HL-60/S4 treated with retinoic acid at 250 ng/mL for 4 days and 3 days (cell line): ENCODE measurements at regions not wholly inside any gene's neighbourhood (a gene's known extent, or its start where the extent isn't known, plus 50 kb on each side); places are given as distances from the start of the nearest gene placed in this dataset.
"Not testable (repeated sequence)": the region's sequence is repeated elsewhere in the genome, so short reads cannot be mapped to it uniquely, and the experiment has no call there.

Experiments
- in situ Hi-C: fragments of 300-500 bp; cut with MboI; formaldehyde crosslinking; loops from 2 replicates; pipeline ENCODE4 v1.7.0; 2022; ENCODE audit warnings: low sequenced_read_pairs

DNA sequence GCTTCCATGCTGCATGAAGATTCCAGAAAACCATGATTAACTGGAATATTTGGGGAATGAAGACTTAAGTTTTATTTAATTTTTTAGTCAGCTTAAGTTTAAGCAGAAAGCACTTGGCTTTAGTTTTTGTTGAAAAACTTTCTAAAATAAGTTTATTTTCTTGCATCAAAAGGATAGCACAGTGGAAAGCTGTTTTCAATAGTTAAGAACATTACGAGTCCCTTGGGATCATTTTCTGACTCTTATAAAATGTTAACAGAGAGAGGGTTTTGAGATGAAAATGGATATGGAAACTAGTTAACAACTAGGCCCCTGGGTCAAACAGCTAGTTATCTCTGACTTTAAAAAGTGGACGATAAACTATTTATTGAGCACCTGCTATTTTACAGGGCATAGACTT is 181.9 kb upstream of the SLC38A2 start:
- in situ Hi-C loops, result no loop called here

DNA sequence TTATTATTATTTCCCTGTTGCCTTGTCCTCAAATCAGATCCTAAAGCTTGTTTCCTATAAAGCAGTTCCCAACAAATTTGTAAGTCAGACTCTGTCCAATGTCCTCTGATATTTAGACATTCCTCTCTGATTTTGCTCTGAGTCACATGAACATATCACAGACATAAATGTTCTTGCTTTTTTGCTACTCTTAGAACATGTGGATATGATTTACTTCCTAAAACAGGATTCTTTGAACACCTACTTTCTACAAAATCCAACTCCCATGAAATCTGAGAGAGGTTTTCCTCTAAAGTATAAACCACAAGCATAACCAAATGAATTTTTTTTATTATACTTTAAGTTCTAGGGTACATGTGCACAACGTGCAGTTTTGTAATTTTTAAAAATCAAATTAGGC is 181.3 kb upstream of the SLC38A2 start:
- in situ Hi-C loops, result no loop called here

DNA sequence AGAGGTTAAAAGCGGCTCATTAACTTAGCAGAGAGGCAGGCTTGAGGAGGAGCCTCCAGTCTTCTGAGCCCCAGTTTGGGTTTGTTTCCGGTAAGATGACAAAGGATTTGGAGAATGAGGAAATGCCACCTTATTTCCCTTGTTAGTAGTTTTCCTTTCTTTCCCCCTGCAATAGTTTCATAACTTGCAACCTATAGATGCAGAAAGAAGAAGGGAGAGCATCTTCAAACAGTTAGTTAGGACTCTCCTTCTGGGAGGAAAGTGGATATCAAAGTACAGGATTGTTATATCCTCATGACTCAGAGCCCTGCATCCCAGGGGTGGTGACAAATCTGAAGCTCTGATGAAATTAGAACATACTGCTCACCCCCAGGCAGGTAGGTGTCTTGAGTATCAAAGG is 180.7 kb upstream of the SLC38A2 start:
- in situ Hi-C loops, result no loop called here

DNA sequence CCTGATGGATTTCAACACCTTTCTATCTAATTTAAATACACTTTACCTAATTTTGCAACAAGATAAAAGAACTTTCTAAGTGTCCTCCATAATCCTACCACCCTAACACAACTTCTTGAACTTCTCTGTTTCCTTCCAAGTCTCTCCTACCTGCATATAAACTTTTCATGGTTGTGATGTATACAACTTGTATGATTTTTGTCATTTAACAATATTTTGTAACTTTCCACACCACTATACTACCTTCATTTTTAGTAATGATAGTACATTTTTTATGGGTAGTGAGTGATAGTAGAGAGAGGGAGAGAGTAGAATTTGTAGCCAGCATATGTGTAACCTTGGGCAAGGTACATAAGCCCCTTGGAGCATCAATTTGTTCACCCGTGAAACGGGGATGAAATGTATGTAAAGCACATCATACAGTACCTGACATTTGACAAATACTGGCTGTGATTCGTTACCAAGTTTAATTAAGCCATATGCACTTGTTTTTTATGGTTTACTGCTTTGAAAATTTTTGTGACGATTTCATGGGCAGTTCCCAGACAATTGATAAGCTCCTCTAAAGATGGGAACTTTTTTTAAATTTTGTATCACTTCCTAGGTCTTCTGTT is 177.8 kb upstream of the SLC38A2 start:
- in situ Hi-C loops, result no loop called here

DNA sequence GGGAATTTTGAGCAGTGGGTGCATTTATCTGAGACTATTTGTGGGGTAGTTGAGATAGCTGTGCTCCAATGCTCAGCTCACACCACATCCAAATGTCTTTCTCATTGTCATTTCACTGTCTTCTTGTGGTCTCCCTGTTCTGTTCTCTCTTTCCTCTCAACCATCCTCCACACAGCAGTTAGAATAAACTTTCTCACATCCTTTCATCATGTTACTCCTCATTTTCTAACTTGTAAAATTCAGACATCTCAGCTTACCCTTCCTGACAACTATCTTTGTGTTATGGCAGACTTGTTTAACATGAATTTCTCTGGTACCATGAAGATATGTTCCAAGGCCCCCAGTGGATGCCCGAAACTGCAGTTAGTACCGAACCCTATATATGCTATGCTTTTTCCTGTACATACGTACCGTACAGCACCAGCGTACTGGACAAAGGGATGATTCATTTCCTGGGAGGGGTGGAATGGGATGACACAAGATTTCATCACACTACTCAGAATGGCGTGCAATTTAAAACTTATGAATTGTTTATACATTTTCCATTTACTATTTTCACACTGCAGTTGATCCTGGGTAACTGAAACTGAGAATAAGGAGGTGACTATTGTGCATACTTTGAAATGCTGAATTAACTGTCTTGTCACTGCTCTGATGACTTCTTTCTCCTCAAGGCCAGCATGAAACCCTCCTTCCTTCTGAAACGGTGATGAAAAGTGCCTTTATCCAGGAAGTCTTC is 177.1 kb upstream of the SLC38A2 start:
- in situ Hi-C loops, result no loop called here

DNA sequence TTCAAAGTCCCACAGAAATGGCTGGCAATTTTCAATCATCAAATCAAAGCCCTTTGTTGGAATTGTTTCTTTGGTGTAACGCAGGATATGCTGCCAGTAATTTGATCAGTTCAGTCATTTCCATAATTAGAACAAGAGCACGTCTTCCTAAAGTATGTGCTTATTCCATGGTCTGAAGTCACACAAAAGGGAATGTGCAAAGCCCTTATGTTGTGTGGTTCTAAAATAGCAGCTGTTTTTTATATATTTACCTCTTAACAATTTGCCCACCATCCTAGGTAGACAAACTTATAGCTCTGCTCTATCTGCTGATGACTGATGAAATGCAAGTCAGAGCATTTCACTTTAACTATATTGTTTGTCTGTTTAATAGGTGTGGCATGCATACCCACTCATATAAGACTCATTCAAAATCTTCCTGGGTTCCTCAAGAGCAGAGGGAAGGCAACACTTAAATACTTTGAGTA is 176.1 kb upstream of the SLC38A2 start:
- in situ Hi-C loops, result no loop called here

DNA sequence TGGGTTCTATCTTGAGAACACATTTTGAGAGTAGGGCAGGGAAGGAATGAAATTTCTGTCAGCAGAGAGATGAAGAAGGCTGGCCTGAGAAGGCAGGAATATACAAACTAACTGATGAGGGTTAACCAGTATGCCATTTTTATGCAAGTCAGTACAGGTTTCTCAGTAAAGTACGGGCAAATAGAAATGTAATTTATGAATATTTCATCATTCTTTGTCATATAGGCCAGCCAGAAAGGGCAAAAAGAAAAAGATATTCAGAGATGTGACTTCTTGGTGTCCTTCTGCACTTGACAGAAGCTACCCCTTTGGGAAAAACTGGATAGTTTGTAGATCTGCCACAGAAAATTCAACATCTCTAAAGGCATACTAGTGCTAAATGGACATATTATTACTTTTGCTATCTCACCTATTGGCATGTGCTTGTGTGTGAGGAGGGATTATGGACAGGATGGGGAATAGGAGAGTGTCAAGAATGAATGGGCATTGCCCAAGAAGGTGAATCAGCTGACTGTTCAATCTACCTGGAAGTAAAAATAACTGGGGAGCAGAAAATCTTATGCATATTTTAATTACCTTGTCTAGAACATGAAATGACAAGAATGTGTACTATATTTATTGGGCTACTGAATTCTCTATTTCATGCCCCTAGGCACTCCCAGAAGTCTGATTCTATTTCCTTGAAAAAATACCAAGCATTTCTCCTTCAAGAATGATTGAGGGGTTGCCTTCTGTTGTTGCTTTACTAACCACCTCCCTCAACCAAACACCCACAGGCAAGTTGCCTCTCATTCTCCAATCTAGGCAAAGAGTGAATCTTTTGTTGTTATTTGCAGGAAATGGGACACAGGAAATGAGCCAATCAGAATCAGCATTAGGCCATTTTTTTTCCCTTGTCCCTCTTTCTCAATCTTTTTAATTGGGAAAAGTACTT is 175.1 kb upstream of the SLC38A2 start:
- in situ Hi-C loops, result no loop called here

DNA sequence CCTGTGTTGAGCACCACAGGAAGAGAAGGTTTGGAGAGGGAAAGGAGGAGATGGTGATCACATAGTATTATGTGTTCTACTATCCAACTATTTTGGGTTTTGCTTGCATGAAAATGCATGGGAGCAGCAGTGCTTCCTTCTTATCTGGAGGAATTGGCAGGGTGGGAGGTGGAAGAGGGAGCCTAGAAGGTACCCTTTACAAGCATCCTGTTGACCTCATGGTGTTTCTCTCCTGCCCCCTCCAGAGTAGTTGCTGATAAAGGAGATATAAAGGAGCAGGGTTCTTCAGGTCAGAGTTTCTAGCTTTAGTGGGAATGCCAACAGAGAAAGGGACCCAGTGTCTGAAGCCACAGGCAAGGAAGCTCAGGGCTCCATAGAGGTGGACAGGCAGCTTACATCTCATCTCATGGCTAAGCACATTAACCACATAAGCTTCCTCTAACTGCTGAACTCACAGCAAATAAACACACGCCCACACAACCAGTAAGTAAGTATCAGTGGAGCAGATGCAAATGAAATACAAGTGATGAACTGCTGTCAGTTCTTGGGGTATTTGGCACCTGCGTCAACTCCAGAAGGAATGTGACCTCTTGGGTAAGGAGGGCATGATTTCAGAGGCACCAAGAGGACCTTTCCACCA is 174.2 kb upstream of the SLC38A2 start:
- in situ Hi-C loops, result no loop called here

DNA sequence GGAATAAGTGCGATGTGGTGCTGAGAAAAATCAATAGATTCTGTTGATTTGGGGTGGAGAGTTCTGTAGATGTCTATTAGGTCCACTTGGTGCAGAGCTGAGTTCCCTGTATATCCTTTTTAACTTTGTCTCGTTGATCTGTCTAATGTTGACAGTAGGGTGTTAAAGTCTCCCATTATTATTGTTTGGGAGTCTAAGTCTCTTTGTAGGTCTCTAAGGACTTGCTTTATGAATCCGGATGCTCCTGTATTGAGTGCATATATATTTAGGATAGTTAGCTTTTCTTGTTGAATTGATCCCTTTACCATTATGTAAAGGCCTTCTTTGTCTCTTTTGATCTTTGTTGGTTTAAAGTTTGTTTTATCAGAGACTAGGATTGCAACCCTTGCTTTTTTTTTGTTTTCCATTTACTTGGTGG is 170.8 kb upstream of the SLC38A2 start:
- in situ Hi-C loops, result not testable (repeated sequence)

DNA sequence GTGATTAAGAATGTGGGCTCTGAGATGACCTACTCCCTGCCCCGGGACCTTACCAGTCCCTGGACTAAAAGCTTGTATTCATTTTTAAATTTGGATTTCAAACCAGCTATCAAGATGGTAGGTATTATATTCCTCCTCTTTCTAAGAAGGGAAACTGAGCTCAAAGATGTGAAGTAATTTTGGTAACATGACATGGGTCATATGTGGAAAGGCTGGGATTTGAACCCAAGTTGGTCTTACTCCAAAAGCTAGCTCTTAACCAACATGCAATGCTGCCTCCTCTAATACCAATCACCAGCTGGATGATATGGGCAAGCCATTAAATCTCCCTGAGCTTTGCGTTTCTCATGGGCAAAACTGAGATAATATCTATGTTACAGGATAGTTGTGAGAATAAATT is 166.4 kb upstream of the SLC38A2 start:
- in situ Hi-C loops, result no loop called here

DNA sequence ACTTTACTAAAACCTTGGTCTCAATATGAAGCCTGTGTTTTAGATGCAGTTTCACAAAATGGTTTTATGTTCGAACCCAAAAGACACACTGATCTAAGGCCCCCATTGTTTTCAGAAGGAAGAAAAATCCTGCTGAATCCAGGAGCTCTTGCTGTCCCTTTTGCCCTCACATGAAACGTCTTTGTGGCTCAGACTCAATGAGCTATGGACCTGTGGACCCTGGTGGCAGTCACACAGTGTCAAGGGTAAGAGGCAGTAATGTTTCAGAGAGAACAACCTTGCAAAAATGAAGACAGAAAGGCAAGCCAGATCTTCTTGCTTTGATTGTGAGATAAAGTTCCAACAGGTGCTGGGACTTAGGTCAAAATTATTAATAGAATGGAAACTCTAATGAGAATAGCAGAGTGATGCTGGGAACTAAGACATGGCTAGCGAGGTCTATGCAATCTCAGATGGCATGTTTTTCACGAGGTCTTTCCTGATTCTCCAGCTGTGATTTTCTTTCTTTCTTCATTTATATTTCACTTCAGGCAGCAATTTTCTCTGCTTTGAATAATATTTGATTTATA is 164.9 kb upstream of the SLC38A2 start:
- in situ Hi-C loops, result no loop called here

DNA sequence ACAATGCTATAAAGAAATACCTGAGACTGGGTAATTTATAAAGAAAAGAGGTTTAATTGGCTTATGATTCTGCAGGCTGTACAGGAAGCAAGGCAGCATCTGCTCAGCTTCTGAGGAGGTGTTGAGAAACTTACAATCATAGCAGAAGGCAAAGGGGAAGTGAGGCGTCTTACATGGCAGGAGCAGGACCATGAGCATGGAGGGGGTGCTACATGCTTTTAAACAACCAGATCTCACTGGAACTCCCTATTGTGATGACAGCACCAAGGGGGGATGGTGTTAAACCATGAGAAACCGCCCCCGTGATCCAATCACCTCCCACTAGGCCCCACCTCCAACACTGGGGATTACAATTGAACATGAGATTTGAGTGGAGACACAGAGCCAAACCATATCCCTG is 163.7 kb upstream of the SLC38A2 start:
- in situ Hi-C loops, result not testable (repeated sequence)

DNA sequence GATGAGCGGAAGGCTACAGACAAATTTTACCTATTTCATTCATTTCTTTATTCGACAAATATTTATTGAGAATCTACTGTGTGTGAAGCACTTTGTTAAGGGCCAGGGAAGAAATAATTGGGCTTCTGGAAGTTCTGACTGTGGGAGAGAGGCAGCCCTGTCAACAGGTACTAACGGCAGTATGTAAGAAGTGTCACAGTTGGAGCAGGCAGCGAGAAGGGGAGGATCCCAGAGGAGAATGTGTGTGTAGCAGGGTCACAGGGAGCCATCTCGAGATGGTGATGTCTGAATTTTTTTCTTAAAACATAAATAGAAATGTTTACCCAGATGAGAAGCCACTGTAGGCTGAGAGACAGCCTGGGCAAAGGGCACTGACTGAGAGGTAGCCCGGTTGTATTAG is 163.3 kb upstream of the SLC38A2 start:
- in situ Hi-C loops, result no loop called here

DNA sequence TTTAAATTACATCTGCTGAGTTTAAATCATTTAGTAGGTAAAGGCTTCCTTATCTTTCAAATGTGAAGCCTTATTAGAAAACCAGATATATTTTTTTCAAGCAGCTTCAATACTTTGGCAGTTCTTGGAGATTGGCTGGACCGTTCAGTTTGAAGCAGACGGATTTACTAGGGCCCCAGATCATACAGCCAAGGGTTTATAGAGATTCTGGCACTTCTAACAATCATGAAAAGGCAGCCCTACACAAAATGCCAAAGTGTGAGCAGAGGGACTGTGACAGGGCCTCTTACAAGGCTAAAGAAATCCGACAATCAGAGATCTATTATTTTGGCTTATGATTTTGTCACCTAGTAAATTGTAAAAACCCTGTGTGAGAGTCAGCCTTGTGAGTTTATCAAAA is 162.8 kb upstream of the SLC38A2 start:
- in situ Hi-C loops, result no loop called here

DNA sequence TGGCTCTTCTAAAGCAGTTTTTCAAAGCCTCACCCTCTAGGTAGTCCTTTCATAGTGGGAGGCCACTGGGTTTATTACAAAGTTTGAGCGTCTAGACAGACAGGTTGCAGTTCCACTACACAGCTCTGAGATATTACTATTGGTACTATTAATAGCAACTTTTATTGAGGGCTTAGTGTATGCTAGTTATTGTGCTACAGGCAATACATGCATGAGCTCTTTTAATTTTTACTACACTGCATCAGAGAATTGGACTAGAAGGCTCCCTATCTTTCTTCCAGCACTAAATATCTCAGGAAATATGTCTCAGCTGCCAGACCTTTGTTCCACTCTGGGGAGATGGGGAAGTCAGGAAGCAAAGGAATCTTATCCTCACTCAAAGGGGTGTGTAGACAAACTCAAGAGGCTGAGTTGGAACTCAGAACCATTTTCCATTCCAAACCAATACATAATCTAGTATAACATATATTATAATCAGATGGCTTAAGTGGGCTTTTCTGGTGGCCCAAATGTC is 161.8 kb upstream of the SLC38A2 start:
- in situ Hi-C loops, result no loop called here

DNA sequence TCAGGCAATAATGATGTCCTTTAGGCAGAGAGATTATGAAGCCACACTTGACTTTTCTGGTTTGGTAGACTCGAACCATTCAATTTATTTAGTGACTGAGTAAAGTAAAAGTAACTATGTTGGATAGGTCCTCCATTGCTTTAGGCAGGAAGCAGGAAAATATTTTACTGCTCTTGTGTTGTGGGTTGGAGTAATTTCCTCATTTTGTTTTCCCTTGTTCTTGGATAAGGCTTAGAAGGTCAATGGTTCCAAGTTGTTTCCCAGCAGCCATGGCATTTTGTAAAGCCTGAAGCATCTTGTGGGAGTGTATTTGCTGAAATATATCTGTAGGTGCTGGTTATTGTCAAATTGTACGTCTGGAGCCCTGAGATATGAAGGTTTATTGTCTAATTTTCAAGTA is 161.2 kb upstream of the SLC38A2 start:
- in situ Hi-C loops, result no loop called here

DNA sequence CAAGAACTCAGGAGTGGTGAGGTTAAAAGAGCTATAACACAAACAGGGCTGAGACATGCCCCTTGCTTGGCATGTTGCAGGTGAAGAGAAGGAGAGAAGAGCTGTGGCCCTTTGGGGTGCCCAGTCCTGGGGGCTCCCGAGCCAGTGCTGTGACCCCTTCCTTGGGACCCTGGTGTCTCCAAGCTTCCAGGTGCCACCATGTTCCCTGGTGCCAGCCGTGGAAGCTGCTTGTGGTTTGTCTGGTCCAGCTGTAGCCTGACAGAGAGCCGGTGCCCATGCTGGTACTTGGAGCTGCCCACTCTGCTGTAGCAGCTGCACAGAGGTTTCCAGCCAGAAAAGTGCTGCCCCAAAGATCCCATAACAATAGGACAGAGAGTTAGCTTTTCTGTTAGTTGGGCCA is 159.2 kb upstream of the SLC38A2 start:
- in situ Hi-C loops, result no loop called here

DNA sequence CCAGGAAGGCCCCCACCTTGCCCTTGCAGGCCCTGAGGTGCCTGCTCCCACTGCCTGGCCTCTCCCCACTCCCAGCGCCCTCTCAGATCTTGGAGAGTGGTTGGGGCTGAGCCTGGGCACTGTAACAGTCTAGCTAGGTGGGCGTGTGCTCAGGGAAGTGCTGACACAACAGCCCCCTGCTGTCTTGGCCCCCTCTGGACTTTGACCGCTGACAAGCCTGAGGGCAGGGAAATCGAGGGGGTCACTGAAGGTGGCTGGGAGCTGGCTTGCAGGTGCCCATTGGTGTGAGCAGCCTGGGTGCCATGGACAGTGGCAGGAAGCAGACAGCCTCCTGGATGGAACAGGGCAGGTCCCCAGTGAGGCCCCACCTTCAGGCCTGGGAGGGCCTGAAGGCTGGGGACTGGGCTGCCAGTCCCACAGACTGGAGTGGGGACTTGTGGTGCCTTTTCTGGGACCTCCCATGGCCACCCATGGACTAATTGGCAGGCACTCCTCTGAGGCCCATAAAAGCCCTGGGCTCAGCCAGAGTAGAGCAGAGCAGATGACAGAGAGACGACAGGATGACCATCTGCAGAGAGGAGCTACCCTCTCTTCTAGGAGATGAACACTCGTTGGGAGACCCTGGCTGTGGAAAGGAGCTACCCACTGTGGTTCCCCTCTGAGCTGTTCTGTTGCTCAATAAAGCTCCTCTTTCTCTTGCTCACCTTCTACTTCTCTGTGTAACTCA is 158.6 kb upstream of the SLC38A2 start:
- in situ Hi-C loops, result no loop called here

DNA sequence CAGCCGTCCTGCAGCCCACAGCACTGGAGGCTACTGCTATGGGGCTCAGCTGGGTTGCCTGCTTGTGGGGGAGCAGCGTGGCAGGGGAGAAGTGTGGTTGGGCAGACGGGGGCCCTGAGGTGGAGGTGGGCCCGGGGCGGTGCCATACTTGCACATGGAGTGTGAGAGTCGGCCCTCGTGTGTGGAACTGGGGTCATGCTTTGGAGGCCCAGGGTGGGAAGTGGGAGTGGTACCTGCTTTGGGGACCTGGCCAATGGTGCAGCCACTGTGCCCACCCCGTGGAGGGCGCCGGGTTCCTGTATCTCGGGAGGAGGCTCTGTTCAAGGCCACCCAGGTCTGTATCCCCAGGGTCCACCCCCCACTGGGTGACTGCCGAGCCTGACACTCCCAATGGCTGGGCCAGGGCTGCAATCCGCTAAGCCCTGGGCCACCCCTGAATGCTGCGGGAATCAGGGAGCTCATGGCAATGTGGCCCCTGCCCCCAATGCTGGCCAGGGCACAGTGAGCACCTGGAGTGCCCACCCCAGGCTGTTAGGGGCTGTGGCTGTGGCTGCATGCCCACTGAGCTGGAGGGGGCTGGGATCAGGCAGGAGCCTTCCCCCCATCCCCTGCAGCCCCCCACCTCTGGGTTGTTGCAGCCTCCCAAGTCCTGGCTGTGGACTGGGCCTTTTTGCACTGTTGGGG is 157.9 kb upstream of the SLC38A2 start:
- in situ Hi-C loops, result no loop called here
